ENCODE measurements at regions not wholly inside any gene's neighbourhood (a gene's known extent, or its start where the extent isn't known, plus 50 kb on each side); places are given as distances from the start of the nearest gene placed in this dataset.

DNA sequence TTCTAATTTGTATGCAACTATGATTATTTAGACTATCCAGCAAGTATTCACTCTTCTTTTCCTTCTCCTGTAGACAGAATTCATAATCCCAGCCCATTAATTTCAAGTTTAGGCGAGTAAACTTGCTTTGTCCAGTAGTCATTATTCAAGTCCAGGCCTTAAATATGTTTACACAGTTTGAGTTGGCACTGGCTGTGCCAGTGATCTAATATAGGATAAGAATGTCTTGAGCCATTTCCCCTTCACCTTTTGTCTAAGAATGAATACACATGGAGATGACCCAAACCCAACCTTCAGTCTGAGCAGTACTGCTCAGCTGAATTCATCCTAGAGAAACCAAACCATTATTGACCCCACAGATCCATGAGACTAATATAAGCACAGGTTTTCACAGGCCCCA is 930.4 kb upstream of the CDH8 start:
- no peaks in the 10 kb centered on the region for H3K4me1 ChIP-seq (ENCODE audit: insufficient read depth, low read length)
- no peaks in the 10 kb centered on the region for H3K27me3 ChIP-seq (ENCODE audit: insufficient read depth, low read length)
- H3K4me3 ChIP-seq (ENCODE audit: low read length) = no peak overlapping the region
- H3K9me3 ChIP-seq (ENCODE audit: insufficient read depth, low read depth, low read length) = 0 out of 2 replicates have a peak, but pooled peaks cover 5% of the 10 kb centered on the region
- no peak overlapping the region for H3K9ac ChIP-seq (ENCODE audit: low read depth, low read length)
- H3K36me3 ChIP-seq (ENCODE audit: insufficient read depth, low read depth, low read length) = no peaks in the 10 kb centered on the region
- no peak overlapping the region for H3K27ac ChIP-seq (ENCODE audit: low read length)

DNA sequence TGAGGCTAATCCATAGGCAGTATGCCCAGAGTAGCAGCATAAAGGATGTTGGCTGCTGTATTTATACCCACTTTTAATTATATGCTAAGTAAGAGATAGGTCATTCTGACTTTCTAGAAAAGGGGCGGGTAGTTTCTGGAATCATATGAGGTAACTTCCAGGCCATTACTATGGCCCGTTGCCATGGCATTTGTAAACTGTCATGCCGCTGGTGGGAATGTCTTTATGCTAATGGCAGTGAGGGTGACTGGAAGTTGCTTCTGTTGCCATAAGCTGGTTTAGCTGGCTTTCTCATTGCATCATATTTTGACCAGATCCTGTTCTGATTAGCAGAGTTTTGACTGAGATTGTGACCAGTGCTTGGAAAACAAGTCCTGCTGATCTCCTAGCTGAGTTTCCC is 929.6 kb upstream of the CDH8 start:
- H3K9ac ChIP-seq (ENCODE audit: low read depth, low read length) = no peak overlapping the region
- H3K36me3 ChIP-seq (ENCODE audit: insufficient read depth, low read depth, low read length) = no peaks in the 10 kb centered on the region
- H3K27ac ChIP-seq (ENCODE audit: low read length) = no peak overlapping the region
- no peaks in the 10 kb centered on the region for H3K27me3 ChIP-seq (ENCODE audit: insufficient read depth, low read length)
- no peak overlapping the region for H3K4me3 ChIP-seq (ENCODE audit: low read length)
- H3K4me1 ChIP-seq (ENCODE audit: insufficient read depth, low read length) = no peaks in the 10 kb centered on the region
- 0 out of 2 replicates have a peak, but pooled peaks cover 5% of the 10 kb centered on the region for H3K9me3 ChIP-seq (ENCODE audit: insufficient read depth, low read depth, low read length)

DNA sequence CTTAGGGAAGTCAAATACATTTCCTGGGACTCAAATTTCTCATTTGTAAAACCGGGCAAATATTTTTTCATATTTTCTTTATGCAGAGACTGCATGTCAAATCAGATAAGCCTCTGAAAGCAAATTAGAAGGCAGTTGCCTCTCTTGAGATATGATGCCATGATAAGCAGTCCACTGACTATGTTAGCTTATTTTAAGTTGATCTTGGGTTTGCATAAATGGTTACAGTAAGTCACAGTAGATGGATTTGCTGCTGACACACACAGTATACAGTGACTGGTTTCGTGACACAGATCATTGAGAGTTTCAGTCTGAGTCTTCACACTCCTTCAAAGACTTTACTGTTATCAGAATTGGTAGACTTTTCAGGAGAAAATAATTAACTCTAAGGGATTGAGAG is 927.6 kb upstream of the CDH8 start:
- Histone ChIP-seq H3K36me3 (ENCODE audit: insufficient read depth, low read depth, low read length) (no peaks in the 10 kb centered on the region), H3K4me1 (ENCODE audit: insufficient read depth, low read length) (no peaks in the 10 kb centered on the region), H3K27me3 (ENCODE audit: insufficient read depth, low read length) (no peaks in the 10 kb centered on the region), H3K9ac (ENCODE audit: low read depth, low read length) (no peak overlapping the region), H3K4me3 (ENCODE audit: low read length) (no peak overlapping the region), H3K27ac (ENCODE audit: low read length) (no peak overlapping the region), H3K9me3 (ENCODE audit: insufficient read depth, low read depth, low read length) (0 out of 2 replicates have a peak, but pooled peaks cover 5% of the 10 kb centered on the region)

DNA sequence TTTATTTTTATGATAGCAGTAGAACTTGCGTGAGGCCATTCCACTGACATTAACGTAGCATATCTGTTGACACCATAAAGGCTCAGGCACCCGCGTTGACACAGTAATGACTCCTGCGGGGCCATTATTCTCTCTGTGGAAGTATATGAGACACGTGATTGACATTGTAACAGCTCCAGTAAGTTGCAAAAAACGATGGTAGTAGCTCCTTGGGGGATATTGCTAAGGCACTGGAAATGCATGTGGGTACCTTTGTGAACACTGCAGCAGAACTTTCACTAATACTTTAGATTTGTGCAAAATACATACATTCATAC is 918.8 kb upstream of the CDH8 start:
- Histone ChIP-seq H3K4me1 (ENCODE audit: insufficient read depth, low read length) (peaks cover 30% of the 10 kb centered on the region), H3K27me3 (ENCODE audit: insufficient read depth, low read length) (no peaks in the 10 kb centered on the region), H3K27ac (ENCODE audit: low read length) (no peak overlapping the region), H3K9me3 (ENCODE audit: insufficient read depth, low read depth, low read length) (no peaks in the 10 kb centered on the region), H3K9ac (ENCODE audit: low read depth, low read length) (peak overlapping the region; percentile 38; the same call in 1 of the 2 replicates), H3K4me3 (ENCODE audit: low read length) (peak overlapping the region; percentile 23; the same call in 1 of the 2 replicates), H3K36me3 (ENCODE audit: insufficient read depth, low read depth, low read length) (no peaks in the 10 kb centered on the region)

DNA sequence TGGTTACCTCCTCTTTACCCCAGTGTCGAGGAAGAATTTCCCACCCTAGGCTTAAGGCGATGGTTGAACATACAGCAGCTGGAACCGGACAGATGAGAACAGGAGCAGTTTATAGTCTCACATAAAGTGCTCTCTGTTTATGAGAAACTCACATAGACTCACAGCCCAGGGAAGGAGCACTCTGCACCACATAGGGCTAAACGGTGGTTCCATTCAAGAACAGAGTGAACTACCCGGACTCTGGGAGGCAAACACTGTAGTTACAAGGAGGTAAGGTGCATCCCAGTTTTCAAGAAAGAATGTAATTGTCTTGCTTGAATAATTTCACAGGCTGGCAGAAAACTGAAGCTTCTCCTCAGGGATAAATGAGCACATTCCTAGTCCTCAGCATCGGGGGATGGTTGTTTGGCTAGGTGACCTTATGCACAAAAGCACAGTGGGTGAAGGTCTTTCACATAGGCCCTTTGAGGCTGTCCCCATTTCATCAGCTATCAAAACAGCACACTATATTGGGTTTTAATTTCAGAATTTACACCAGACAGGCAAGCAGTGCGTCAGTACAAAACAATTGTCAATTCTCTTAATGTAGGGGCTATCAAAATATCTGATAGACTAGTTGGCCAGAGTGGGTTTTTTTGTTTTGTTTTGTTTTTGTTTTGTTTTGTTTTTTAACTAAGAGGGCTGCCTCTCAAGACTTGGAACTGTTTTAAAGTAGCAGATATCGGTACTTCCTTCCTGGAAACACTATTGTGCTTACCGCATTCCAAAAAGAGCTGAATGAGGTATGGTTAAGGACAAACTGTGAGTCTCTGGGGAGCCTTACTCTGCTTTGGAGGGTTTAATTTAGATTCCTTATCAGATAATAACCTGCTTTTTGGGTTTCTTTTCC is 918.1 kb upstream of the CDH8 start:
- H3K9ac ChIP-seq (ENCODE audit: low read depth, low read length) = peak overlapping the region; percentile 38; the same call in 1 of the 2 replicates
- H3K9me3 ChIP-seq (ENCODE audit: insufficient read depth, low read depth, low read length) = no peaks in the 10 kb centered on the region
- peak overlapping the region; percentile 23; the same call in 1 of the 2 replicates for H3K4me3 ChIP-seq (ENCODE audit: low read length)
- H3K27me3 ChIP-seq (ENCODE audit: insufficient read depth, low read length) = no peaks in the 10 kb centered on the region
- peaks cover 35% of the 10 kb centered on the region for H3K4me1 ChIP-seq (ENCODE audit: insufficient read depth, low read length)
- no peak overlapping the region for H3K27ac ChIP-seq (ENCODE audit: low read length)
- H3K36me3 ChIP-seq (ENCODE audit: insufficient read depth, low read depth, low read length) = no peaks in the 10 kb centered on the region

DNA sequence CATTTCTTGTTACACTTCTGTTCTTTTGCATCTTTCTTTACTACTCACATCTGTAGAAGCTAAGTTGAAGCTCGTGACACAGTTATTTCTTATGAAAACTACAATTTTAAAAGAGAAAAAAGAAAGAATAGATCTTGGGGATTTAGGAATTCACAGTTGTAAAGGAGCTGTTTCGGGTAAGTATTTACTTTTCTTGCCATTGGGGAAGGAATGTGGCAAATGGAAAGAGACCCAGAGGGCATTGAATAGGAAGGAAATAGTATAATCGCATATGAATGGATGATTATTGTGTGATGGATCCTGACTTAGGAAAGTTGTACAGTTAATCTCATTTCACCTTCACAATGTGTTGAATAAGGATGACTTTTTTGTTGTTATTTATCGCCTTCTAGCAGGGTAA is 914.1 kb upstream of the CDH8 start:
- Histone ChIP-seq H3K9ac (ENCODE audit: low read depth, low read length) (no peak overlapping the region), H3K27ac (ENCODE audit: low read length) (no peak overlapping the region), H3K9me3 (ENCODE audit: insufficient read depth, low read depth, low read length) (no peaks in the 10 kb centered on the region), H3K27me3 (ENCODE audit: insufficient read depth, low read length) (no peaks in the 10 kb centered on the region), H3K36me3 (ENCODE audit: insufficient read depth, low read depth, low read length) (no peaks in the 10 kb centered on the region), H3K4me3 (ENCODE audit: low read length) (peak overlapping the region; percentile 18; the same call in 1 of the 2 replicates), H3K4me1 (ENCODE audit: insufficient read depth, low read length) (peaks cover 35% of the 10 kb centered on the region)

DNA sequence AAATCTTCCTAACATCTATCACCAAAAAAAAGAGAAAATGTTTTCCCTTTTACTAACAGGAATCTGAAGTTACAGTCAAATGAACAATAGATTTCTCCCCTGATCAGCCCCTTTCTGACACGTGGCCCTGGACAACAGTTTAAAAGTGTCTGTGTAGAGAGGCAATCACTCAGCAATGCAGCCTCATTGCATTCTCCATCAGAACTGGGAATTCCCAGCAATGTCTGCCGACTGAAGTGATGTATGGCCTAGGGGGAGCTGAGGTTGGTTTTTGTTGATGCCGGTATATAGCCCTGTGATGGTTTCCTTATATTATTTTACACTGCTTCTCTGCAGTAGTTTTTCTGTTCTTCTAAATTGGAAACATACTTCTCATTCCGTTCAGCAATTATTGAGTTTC is 904.3 kb upstream of the CDH8 start:
- H3K9ac ChIP-seq (ENCODE audit: low read depth, low read length) = no peak overlapping the region
- no peaks in the 10 kb centered on the region for H3K9me3 ChIP-seq (ENCODE audit: insufficient read depth, low read depth, low read length)
- no peaks in the 10 kb centered on the region for H3K36me3 ChIP-seq (ENCODE audit: insufficient read depth, low read depth, low read length)
- no peaks in the 10 kb centered on the region for H3K4me1 ChIP-seq (ENCODE audit: insufficient read depth, low read length)
- no peak overlapping the region for H3K27ac ChIP-seq (ENCODE audit: low read length)
- H3K4me3 ChIP-seq (ENCODE audit: low read length) = no peak overlapping the region
- no peaks in the 10 kb centered on the region for H3K27me3 ChIP-seq (ENCODE audit: insufficient read depth, low read length)

DNA sequence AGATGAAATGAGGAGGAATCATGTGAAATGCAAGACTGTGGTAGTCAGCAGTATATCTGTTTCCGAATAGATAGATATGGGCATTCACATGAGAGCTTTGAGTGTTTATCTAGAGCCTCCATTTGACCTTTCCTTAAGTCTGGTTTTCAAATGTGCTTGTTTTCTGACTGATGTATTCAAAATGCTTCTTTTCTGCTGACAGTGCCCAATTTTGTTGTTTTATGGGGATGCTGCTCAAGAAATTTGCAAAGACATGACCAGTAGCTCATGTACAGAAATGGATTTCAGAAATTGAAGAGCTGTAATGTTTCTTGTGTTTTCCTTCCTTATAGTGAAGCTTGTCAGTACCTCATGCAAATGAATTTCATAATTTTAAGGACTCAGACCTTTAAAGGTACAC is 903.4 kb upstream of the CDH8 start:
- Histone ChIP-seq H3K4me3 (ENCODE audit: low read length) (no peak overlapping the region), H3K9me3 (ENCODE audit: insufficient read depth, low read depth, low read length) (no peaks in the 10 kb centered on the region), H3K36me3 (ENCODE audit: insufficient read depth, low read depth, low read length) (no peaks in the 10 kb centered on the region), H3K27ac (ENCODE audit: low read length) (no peak overlapping the region), H3K9ac (ENCODE audit: low read depth, low read length) (no peak overlapping the region), H3K27me3 (ENCODE audit: insufficient read depth, low read length) (no peaks in the 10 kb centered on the region), H3K4me1 (ENCODE audit: insufficient read depth, low read length) (no peaks in the 10 kb centered on the region)

DNA sequence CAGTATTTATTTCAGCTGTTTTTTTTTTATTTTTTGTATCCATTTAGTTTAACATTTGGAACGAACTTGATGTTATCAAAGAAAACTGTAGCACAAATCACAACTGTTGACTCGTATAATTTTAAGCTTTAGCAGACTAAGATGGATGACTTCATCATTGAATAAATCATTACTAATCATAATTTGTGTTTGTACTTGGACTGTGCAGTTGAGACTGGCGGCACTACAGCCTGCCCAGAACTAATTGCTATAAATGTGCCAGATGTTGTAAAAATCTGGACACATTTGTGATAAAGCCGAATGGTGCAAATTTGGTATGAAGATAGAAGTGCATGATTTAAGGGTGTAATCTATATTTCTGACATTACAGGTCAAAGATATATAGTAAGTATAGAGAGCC is 897.7 kb upstream of the CDH8 start:
- Histone ChIP-seq H3K4me3 (ENCODE audit: low read length) (no peak overlapping the region), H3K36me3 (ENCODE audit: insufficient read depth, low read depth, low read length) (no peaks in the 10 kb centered on the region)

DNA sequence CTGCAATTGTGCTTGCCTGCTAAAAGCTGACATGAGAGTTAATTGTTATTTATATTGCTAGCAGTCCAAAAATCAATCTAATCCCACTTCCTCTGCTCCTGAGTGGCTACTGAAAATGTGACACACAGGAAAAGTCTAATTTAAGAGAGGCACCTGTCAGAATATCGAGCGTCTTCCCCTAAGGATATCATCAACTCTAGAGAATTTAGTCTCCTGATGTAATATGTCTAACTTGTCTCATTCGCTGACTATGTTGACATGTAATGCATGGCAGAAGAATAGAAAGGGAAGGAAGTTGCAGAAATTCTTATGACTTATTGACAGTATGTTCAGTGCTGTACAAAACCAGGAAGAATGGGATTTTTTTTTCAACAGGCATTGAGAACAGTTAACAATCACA is 893.4 kb upstream of the CDH8 start:
- H3K36me3 ChIP-seq (ENCODE audit: insufficient read depth, low read depth, low read length) = no peaks in the 10 kb centered on the region
- H3K4me3 ChIP-seq (ENCODE audit: low read length) = no peak overlapping the region
- H3K4me1 ChIP-seq (ENCODE audit: insufficient read depth, low read length) = no peaks in the 10 kb centered on the region
- no peaks in the 10 kb centered on the region for H3K9me3 ChIP-seq (ENCODE audit: insufficient read depth, low read depth, low read length)
- no peaks in the 10 kb centered on the region for H3K27me3 ChIP-seq (ENCODE audit: insufficient read depth, low read length)
- no peak overlapping the region for H3K27ac ChIP-seq (ENCODE audit: low read length)
- H3K9ac ChIP-seq (ENCODE audit: low read depth, low read length) = no peak overlapping the region

More for the DNA sequence above, 897.7 kb upstream of the CDH8 start:
- H3K27me3 ChIP-seq (ENCODE audit: insufficient read depth, low read length) = no peaks in the 10 kb centered on the region
- H3K4me1 ChIP-seq (ENCODE audit: insufficient read depth, low read length) = no peaks in the 10 kb centered on the region
- H3K27ac ChIP-seq (ENCODE audit: low read length) = no peak overlapping the region
- H3K9ac ChIP-seq (ENCODE audit: low read depth, low read length) = no peak overlapping the region
- no peaks in the 10 kb centered on the region for H3K9me3 ChIP-seq (ENCODE audit: insufficient read depth, low read depth, low read length)

DNA sequence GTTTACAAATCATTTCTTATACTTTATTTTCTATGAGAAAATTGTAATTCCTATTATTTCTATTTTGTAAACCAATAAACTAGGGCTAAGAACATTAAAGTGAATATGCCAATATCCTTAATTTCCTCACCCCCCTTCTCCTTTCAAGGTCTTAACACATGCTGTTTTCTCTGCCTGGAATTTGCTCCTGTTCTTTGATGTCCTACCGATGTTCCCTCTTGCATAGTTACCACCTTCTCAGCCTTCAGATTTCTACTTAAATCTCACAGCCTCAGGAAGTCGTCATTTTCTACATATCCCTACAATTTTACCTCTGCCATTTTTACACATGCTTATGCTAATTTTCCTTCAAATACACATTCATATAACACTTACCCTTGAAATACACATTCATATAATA is 890.9 kb upstream of the CDH8 start:
- Histone ChIP-seq H3K9ac (ENCODE audit: low read depth, low read length) (no peak overlapping the region), H3K27ac (ENCODE audit: low read length) (no peak overlapping the region), H3K27me3 (ENCODE audit: insufficient read depth, low read length) (no peaks in the 10 kb centered on the region), H3K4me1 (ENCODE audit: insufficient read depth, low read length) (no peaks in the 10 kb centered on the region), H3K36me3 (ENCODE audit: insufficient read depth, low read depth, low read length) (no peaks in the 10 kb centered on the region), H3K4me3 (ENCODE audit: low read length) (no peak overlapping the region), H3K9me3 (ENCODE audit: insufficient read depth, low read depth, low read length) (no peaks in the 10 kb centered on the region)

DNA sequence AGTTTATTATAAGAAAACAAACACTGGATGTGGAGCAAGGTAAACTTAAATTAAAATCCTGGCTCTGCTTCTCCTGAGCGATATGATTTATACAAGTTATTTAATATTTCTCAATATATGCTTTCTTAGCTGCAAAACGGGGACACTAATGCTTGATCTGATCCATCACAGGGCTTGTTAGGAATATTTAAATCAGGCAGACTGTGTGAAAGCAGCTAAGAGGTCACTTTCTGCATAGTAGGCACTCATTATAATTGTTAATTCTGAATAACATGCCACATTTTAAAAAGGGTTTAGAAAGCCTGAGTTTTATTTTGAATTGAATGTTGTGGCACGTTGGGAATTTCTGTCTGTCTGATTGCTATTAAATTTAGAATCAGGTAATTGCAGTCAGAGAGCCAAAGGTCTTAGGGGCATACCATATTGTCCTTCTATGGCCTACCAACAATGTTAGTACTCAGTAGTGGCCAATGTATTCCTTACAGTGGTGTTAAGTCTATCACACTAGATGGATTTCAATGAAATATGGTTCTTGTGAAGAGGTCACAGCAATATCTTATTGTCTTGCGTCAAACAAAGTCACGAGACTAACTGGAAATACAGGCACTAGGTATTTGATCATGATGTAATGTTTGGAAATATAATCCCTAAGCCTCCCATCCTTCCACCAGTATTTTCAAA is 890.0 kb upstream of the CDH8 start:
- Histone ChIP-seq H3K27ac (ENCODE audit: low read length) (no peak overlapping the region), H3K4me3 (ENCODE audit: low read length) (no peak overlapping the region), H3K4me1 (ENCODE audit: insufficient read depth, low read length) (no peaks in the 10 kb centered on the region), H3K9me3 (ENCODE audit: insufficient read depth, low read depth, low read length) (no peaks in the 10 kb centered on the region), H3K27me3 (ENCODE audit: insufficient read depth, low read length) (no peaks in the 10 kb centered on the region), H3K9ac (ENCODE audit: low read depth, low read length) (no peak overlapping the region), H3K36me3 (ENCODE audit: insufficient read depth, low read depth, low read length) (no peaks in the 10 kb centered on the region)

All from iPS-20b (cell line).